ENCODE measurements at regions not wholly inside any gene's neighbourhood (a gene's known extent, or its start where the extent isn't known, plus 50 kb on each side); places are given as distances from the start of the nearest gene placed in this dataset.

GRCh38 chr2:12006850-12007249, 260.4 kb downstream of the LPIN1 start:
- peaks cover 19% of the 10 kb centered on the region for H3K4me1 ChIP-seq (ENCODE audit: insufficient read depth, low read length)
- H3K36me3 ChIP-seq (ENCODE audit: insufficient read depth, low read length): no peaks in the 10 kb centered on the region
- no peaks in the 10 kb centered on the region for H3K27me3 ChIP-seq (ENCODE audit: insufficient read depth, low read length, poor library complexity)
- H3K9me3 ChIP-seq (ENCODE audit: insufficient read depth, low read length, severe bottlenecking): no peaks in the 10 kb centered on the region
- no peak overlapping the region for H3K4me3 ChIP-seq (ENCODE audit: low read depth in 1 of 2, low read length in 2 of 2)
- H4K20me1 ChIP-seq (ENCODE audit: insufficient read depth, low read length): no peaks in the 10 kb centered on the region
- ATAC-seq (ENCODE audit: insufficient read depth, low read depth): no peak
- H3K4me2 ChIP-seq (ENCODE audit: insufficient read depth, low read length): no peak overlapping the region
- no peaks in the 10 kb centered on the region for H3K79me2 ChIP-seq (ENCODE audit: insufficient read depth, low read length)
- no peak for DNase-seq
- H3K9ac ChIP-seq (ENCODE audit: low read depth, low read length): no peak overlapping the region
- no peak overlapping the region for H3K27ac ChIP-seq (ENCODE audit: low read length)
- no peak overlapping the region for H2AFZ ChIP-seq (ENCODE audit: low read depth, low read length)
- TF ChIP-seq EZH2 (IDR thresholded peaks at IDR 0.05; ENCODE audit: borderline replicate concordance, low read depth, low read length, severe bottlenecking): no peak
- TF ChIP-seq, protein P1, sequence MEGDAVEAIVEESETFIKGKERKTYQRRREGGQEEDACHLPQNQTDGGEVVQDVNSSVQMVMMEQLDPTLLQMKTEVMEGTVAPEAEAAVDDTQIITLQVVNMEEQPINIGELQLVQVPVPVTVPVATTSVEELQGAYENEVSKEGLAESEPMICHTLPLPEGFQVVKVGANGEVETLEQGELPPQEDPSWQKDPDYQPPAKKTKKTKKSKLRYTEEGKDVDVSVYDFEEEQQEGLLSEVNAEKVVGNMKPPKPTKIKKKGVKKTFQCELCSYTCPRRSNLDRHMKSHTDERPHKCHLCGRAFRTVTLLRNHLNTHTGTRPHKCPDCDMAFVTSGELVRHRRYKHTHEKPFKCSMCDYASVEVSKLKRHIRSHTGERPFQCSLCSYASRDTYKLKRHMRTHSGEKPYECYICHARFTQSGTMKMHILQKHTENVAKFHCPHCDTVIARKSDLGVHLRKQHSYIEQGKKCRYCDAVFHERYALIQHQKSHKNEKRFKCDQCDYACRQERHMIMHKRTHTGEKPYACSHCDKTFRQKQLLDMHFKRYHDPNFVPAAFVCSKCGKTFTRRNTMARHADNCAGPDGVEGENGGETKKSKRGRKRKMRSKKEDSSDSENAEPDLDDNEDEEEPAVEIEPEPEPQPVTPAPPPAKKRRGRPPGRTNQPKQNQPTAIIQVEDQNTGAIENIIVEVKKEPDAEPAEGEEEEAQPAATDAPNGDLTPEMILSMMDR (IDR thresholded peaks at IDR 0.05; ENCODE audit: borderline replicate concordance, extremely low read depth, low read length, poor library complexity, severe bottlenecking): no peak

DNA sequence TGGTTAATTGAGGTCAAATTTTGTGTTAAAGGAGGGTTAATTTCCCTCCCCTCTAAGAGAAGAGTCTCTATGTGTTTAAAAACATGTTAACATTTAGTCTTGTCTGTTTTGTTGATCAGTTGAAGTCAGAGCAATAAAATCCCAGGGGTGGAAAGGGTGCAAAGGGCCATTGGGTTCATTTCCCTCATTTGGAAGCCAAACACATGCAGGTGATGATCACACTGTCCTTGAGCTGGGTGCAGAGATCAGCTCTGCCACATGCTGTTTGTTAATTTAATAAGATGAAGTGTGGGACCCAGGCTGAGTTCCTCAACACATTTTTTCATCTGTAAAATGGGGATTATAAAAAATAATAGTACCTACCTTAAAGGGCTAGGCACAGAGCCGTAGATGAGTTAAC, 260.9 kb downstream of the LPIN1 start:
- no peaks in the 10 kb centered on the region for H4K20me1 ChIP-seq (ENCODE audit: insufficient read depth, low read length)
- ATAC-seq (ENCODE audit: insufficient read depth, low read depth) (no peak), DNase-seq (no peak)
- H3K9ac ChIP-seq (ENCODE audit: low read depth, low read length): no peak overlapping the region
- H3K9me3 ChIP-seq (ENCODE audit: insufficient read depth, low read length, severe bottlenecking): no peaks in the 10 kb centered on the region
- H3K4me1 ChIP-seq (ENCODE audit: insufficient read depth, low read length): peaks cover 19% of the 10 kb centered on the region
- H3K79me2 ChIP-seq (ENCODE audit: insufficient read depth, low read length): no peaks in the 10 kb centered on the region
- H3K27me3 ChIP-seq (ENCODE audit: insufficient read depth, low read length, poor library complexity): no peaks in the 10 kb centered on the region
- H3K4me3 ChIP-seq (ENCODE audit: low read depth in 1 of 2, low read length in 2 of 2): no peak overlapping the region
- H2AFZ ChIP-seq (ENCODE audit: low read depth, low read length): no peak overlapping the region
- TF ChIP-seq, protein P1 (IDR thresholded peaks at IDR 0.05; ENCODE audit: borderline replicate concordance, extremely low read depth, low read length, poor library complexity, severe bottlenecking): no peak
- no peak for TF ChIP-seq EZH2 (IDR thresholded peaks at IDR 0.05; ENCODE audit: borderline replicate concordance, low read depth, low read length, severe bottlenecking)
- no peaks in the 10 kb centered on the region for H3K36me3 ChIP-seq (ENCODE audit: insufficient read depth, low read length)
- no peak overlapping the region for H3K27ac ChIP-seq (ENCODE audit: low read length)
- no peak overlapping the region for H3K4me2 ChIP-seq (ENCODE audit: insufficient read depth, low read length)

- no peak overlapping the region for H3K4me2 ChIP-seq (ENCODE audit: insufficient read depth, low read length)
- no peaks in the 10 kb centered on the region for H4K20me1 ChIP-seq (ENCODE audit: insufficient read depth, low read length)
- no peaks in the 10 kb centered on the region for H3K36me3 ChIP-seq (ENCODE audit: insufficient read depth, low read length)
- H3K9me3 ChIP-seq (ENCODE audit: insufficient read depth, low read length, severe bottlenecking): no peaks in the 10 kb centered on the region
- no peak overlapping the region for H3K27ac ChIP-seq (ENCODE audit: low read length)
- H3K27me3 ChIP-seq (ENCODE audit: insufficient read depth, low read length, poor library complexity): no peaks in the 10 kb centered on the region
- TF ChIP-seq, protein P1 (IDR thresholded peaks at IDR 0.05; ENCODE audit: borderline replicate concordance, extremely low read depth, low read length, poor library complexity, severe bottlenecking): no peak
- TF ChIP-seq EZH2 (IDR thresholded peaks at IDR 0.05; ENCODE audit: borderline replicate concordance, low read depth, low read length, severe bottlenecking): no peak
- no peak for ATAC-seq (ENCODE audit: insufficient read depth, low read depth)
- no peak overlapping the region for H3K9ac ChIP-seq (ENCODE audit: low read depth, low read length)
- no peak overlapping the region for H3K4me3 ChIP-seq (ENCODE audit: low read depth in 1 of 2, low read length in 2 of 2)
- DNase-seq: no peak
- no peaks in the 10 kb centered on the region for H3K79me2 ChIP-seq (ENCODE audit: insufficient read depth, low read length)
- peaks cover 19% of the 10 kb centered on the region for H3K4me1 ChIP-seq (ENCODE audit: insufficient read depth, low read length)
- H2AFZ ChIP-seq (ENCODE audit: low read depth, low read length): no peak overlapping the region
Observed at GRCh38 chr2:12008425-12009061, 262.1 kb downstream of the LPIN1 start.
